H1 (cell line): ENCODE measurements at regions not wholly inside any gene's neighbourhood (a gene's known extent, or its start where the extent isn't known, plus 50 kb on each side); places are given as distances from the start of the nearest gene placed in this dataset.

Source experiments
- CTCF ChIA-PET: fragments of 300-600 bp; sonication (Branson Sonifier 250); formaldehyde crosslinking; loops from one replicate; lab custom pipeline; 2021; ENCODE audit not compliant: partially characterized antibody; lab: Charles Lee
- POLR2A ChIA-PET: fragments of 300-600 bp; sonication (Branson Sonifier 250); formaldehyde crosslinking; loops from one replicate; lab custom pipeline; 2021; ENCODE audit warnings: inconsistent platforms; ENCODE audit not compliant: partially characterized antibody; lab: Charles Lee
- DNase-seq, 2 experiments: peaks; one replicate each; pipeline versions ENCODE4 v3.0.0 to v3.0.0-alpha.2; 2010 to 2022; ENCODE audit warnings: low spot score in 2 of 2, low read depth in 1 of 2, mixed read lengths in 1 of 2
- FAIRE-seq: peaks from 2 replicates; lab custom pipeline; 2011; peaks lifted over from hg19 to GRCh38; lab: Jason Lieb, UNC
- H2AFZ ChIP-seq: 2 replicates; pipeline ENCODE4 v1.8.1; 2012; ENCODE audit warnings: low read length, inconsistent platforms
- H2AK5ac ChIP-seq: 2 replicates; pipeline ENCODE4 v1.6.1; 2013; ENCODE audit warnings: low read depth, low read length
- H2BK120ac ChIP-seq: replicated peaks from 2 replicates; pipeline ENCODE3; 2013; ENCODE audit warnings: low read depth, low read length, inconsistent platforms
- H2BK12ac ChIP-seq: 2 replicates; pipeline ENCODE4 v1.6.1; 2013; ENCODE audit warnings: low read depth, low read length
- H2BK15ac ChIP-seq: 2 replicates; pipeline ENCODE4 v1.6.1; 2013; ENCODE audit warnings: low read length
- H2BK20ac ChIP-seq: 2 replicates; pipeline ENCODE4 v1.6.1; 2013; ENCODE audit warnings: low read length
- H2BK5ac ChIP-seq: 2 replicates; pipeline ENCODE4 v1.6.1; 2013; ENCODE audit warnings: low read depth, low read length
- H3K14ac ChIP-seq: 2 replicates; pipeline ENCODE4 v1.6.1; 2013; ENCODE audit warnings: inconsistent platforms; ENCODE audit not compliant: insufficient read length
- H3K18ac ChIP-seq: 2 replicates; pipeline ENCODE4 v1.6.1; 2013; ENCODE audit warnings: low read length; ENCODE audit errors: extremely low read depth
- H3K23ac ChIP-seq: 2 replicates; pipeline ENCODE4 v1.6.1; 2013; ENCODE audit warnings: inconsistent platforms; ENCODE audit not compliant: insufficient read length
- H3K23me2 ChIP-seq: 2 replicates; pipeline ENCODE4 v1.6.1; 2013; ENCODE audit warnings: low read depth, low read length
- H3K27ac ChIP-seq: 2 replicates; pipeline ENCODE4 v1.6.1; 2011; ENCODE audit warnings: low read depth, low read length, inconsistent platforms
- H3K27me3 ChIP-seq, 4 experiments: replicated peaks in 1 of 4; 1 replicate in 1 of 4; 2 replicates in 3 of 4; pipeline versions ENCODE4 v1.6.1 to v1.8.1; 2011 to 2013; ENCODE audit warnings: low read length in 3 of 4, mild to moderate bottlenecking in 3 of 4, inconsistent platforms in 2 of 4, mixed read lengths in 2 of 4, moderate library complexity in 1 of 4; ENCODE audit not compliant: control insufficient read depth in 3 of 4, insufficient read depth in 3 of 4; ENCODE audit errors: extremely low read depth in 1 of 4
- H3K36me3 ChIP-seq, 4 experiments: 2 replicates each; pipeline versions ENCODE4 v1.6.1 to v1.8.1; 2011 to 2013; ENCODE audit warnings: mild to moderate bottlenecking in 4 of 4, low read length in 3 of 4, moderate library complexity in 2 of 4, control low read depth in 1 of 4, inconsistent platforms in 1 of 4; ENCODE audit not compliant: insufficient read depth in 4 of 4, control insufficient read depth in 2 of 4
- H3K4ac ChIP-seq: replicated peaks from 2 replicates; pipeline ENCODE3; 2013; ENCODE audit warnings: low read length, low read depth, mixed read lengths, inconsistent platforms; ENCODE audit not compliant: insufficient read length
- H3K4me1 ChIP-seq, 4 experiments: replicated peaks in 1 of 4; 1 replicate in 1 of 4; 2 replicates in 3 of 4; pipeline versions ENCODE4 v1.6.1 to v1.8.1; 2011 to 2013; ENCODE audit warnings: low read length in 3 of 4, inconsistent platforms in 2 of 4, mixed read lengths in 1 of 4; ENCODE audit not compliant: insufficient read depth in 4 of 4, control insufficient read depth in 3 of 4
- H3K4me2 ChIP-seq, 2 experiments: 2 replicates each; pipeline versions ENCODE4 v1.6.1 to v1.8.1; 2011 to 2013; ENCODE audit warnings: low read depth in 2 of 2, low read length in 2 of 2, control low read depth in 1 of 2, inconsistent platforms in 1 of 2, mild to moderate bottlenecking in 1 of 2; ENCODE audit not compliant: insufficient read depth in 1 of 2
- H3K4me3 ChIP-seq, 4 experiments: fragments of 200-600, 300-600 bp in 1 of 4; sonication (generic), shearing (Covaris generic), sonication (Bioruptor Twin) in 1 of 4; 2 replicates each; pipeline versions ENCODE4 v1.5.1 to v1.8.1; 2011 to 2016; ENCODE audit warnings: low read length in 4 of 4, low read depth in 3 of 4, control low read depth in 2 of 4, inconsistent platforms in 2 of 4, mild to moderate bottlenecking in 2 of 4, mixed read lengths in 1 of 4, moderate library complexity in 1 of 4; ENCODE audit not compliant: insufficient read depth in 2 of 4; ENCODE audit errors: extremely low read depth in 1 of 4
- H3K56ac ChIP-seq: replicated peaks from 2 replicates; pipeline ENCODE3; 2013; ENCODE audit warnings: low read depth, mild to moderate bottlenecking, mixed read lengths, low read length, inconsistent platforms; ENCODE audit not compliant: insufficient read length
- H3K79me1 ChIP-seq: 2 replicates; pipeline ENCODE4 v1.6.1; 2013; ENCODE audit warnings: low read depth, low read length, control low read depth
- H3K79me2 ChIP-seq, 2 experiments: 2 replicates each; pipeline versions ENCODE4 v1.6.1 to v1.8.1; 2012 to 2013; ENCODE audit warnings: low read length in 2 of 2, mild to moderate bottlenecking in 2 of 2, inconsistent platforms in 1 of 2; ENCODE audit not compliant: insufficient read depth in 2 of 2, control insufficient read depth in 1 of 2
- H3K9ac ChIP-seq, 4 experiments: replicated peaks in 1 of 4; 1 replicate in 1 of 4; 2 replicates in 3 of 4; pipeline versions ENCODE4 v1.6.1 to v1.8.1; 2011 to 2013; ENCODE audit warnings: low read depth in 3 of 4, low read length in 3 of 4, control low read depth in 2 of 4, mild to moderate bottlenecking in 2 of 4, moderate library complexity in 2 of 4, inconsistent platforms in 1 of 4; ENCODE audit errors: extremely low read depth in 1 of 4
- H3K9me3 ChIP-seq, 2 experiments: 2 replicates each; pipeline versions ENCODE4 v1.6.1 to v1.8.1; 2012 to 2013; ENCODE audit warnings: mild to moderate bottlenecking in 2 of 2, moderate library complexity in 2 of 2, control low read depth in 1 of 2, inconsistent platforms in 1 of 2, low read depth in 1 of 2, low read length in 1 of 2, mixed read lengths in 1 of 2; ENCODE audit not compliant: insufficient read depth in 2 of 2
- H4K20me1 ChIP-seq, 2 experiments: replicated peaks in 1 of 2; 2 replicates each; pipeline versions ENCODE3 to v1.8.1; 2011 to 2013; ENCODE audit warnings: inconsistent platforms in 2 of 2, low read length in 2 of 2, mild to moderate bottlenecking in 1 of 2; ENCODE audit not compliant: insufficient read depth in 2 of 2, control insufficient read depth in 1 of 2
- H4K5ac ChIP-seq: 2 replicates; pipeline ENCODE4 v1.6.1; 2013; ENCODE audit warnings: low read length, low read depth, mixed read lengths, inconsistent platforms; ENCODE audit not compliant: insufficient read length
- H4K8ac ChIP-seq: 2 replicates; pipeline ENCODE4 v1.8.0; 2013; ENCODE audit warnings: mild to moderate bottlenecking, moderate library complexity, low read length, inconsistent platforms; ENCODE audit not compliant: insufficient read depth; ENCODE audit errors: extremely low read depth
- H4K91ac ChIP-seq: replicated peaks from 2 replicates; pipeline ENCODE3; 2013; ENCODE audit warnings: low read length, mixed read lengths, inconsistent platforms; ENCODE audit not compliant: insufficient read length
- CTBP2 ChIP-seq: IDR thresholded peaks from 2 replicates; pipeline ENCODE4 v1.7.0; 2011; ENCODE audit warnings: borderline replicate concordance, mild to moderate bottlenecking, moderate library complexity, mixed read lengths, low read length; ENCODE audit not compliant: insufficient read depth, insufficient read length
- HDAC2 ChIP-seq, 2 experiments: fragments of 300-600 bp in 1 of 2; sonication (generic) in 1 of 2; IDR thresholded peaks; 2 replicates each; pipeline ENCODE4 v1.6.1; 2011 to 2012; ENCODE audit warnings: low read depth in 2 of 2, low read length in 2 of 2, mild to moderate bottlenecking in 2 of 2, moderate library complexity in 2 of 2, borderline replicate concordance in 1 of 2, inconsistent platforms in 1 of 2
- SIX5 ChIP-seq: IDR thresholded peaks from 2 replicates; pipeline ENCODE4 v1.6.1; 2011; ENCODE audit warnings: mild to moderate bottlenecking, low read depth, low read length
- YY1 ChIP-seq: IDR thresholded peaks from 2 replicates; pipeline ENCODE4 v1.6.1; 2011; ENCODE audit warnings: low read depth, mild to moderate bottlenecking, low read length
- WGBS, 2 experiments: shearing (Covaris generic) in 1 of 2; methylation state at CpG; one replicate each; pipeline versions ENCODE4 v1.1.6 to v1.1.7; 2013 to 2015; ENCODE audit warnings: low lambda C conversion rate in 2 of 2, mixed read lengths in 2 of 2, inconsistent platforms in 1 of 2, low coverage in 1 of 2, missing lambda C conversion rate in 1 of 2; ENCODE audit not compliant: insufficient replicate concordance in 2 of 2, insufficient coverage in 1 of 2, insufficient read length in 1 of 2; ENCODE audit errors: extremely low coverage in 1 of 2, missing lambda C conversion rate in 1 of 2; 5-methylcytosine and 5-hydroxymethylcytosine counted together

DNA sequence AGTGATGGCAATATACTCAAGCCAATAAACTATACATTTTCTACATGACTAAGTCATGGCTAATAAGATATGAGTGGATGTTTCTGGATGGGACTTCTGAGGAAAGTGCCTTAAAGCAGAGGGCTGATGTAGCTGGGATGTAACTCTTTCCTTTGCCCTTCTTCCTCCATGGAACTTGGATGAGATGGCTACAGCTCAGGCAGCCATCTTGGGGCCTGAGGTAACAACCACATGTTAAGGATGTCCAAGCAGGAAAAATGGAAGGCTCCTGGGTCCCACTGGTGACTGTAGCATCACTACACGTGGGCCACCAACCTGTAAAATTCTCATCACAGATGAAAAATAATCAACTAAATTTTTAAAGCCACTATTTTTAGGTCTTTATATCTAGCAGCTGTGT is 54.4 kb upstream of the GRIP1 start:
- peak overlapping the region; percentile 83 for H4K91ac ChIP-seq
- H3K79me2 ChIP-seq = no peaks in the 10 kb centered on the region
- H3K9me3 ChIP-seq = no peaks in the 10 kb centered on the region
- H3K4me3 ChIP-seq = peak overlapping the region in 1 of 4 experiments; percentile 17; a peak in 1 of 8 replicates
- no peak overlapping the region for H2AK5ac ChIP-seq
- H2AFZ ChIP-seq = no peak overlapping the region
- ChIA-PET CTCF (interaction anchor here (0.9 kb wide), 1 partner anchor 12 kb away, joined by 3 read pairs; no protein-coding TSS in a partner anchor), POLR2A (no interaction called here)
- H3K4me2 ChIP-seq = peak overlapping the region; percentile 27 to 46; a peak in 2 of 4 replicates
- H3K79me1 ChIP-seq = no peaks in the 10 kb centered on the region
- peaks cover 0 to 8% (median 1%) of the 10 kb centered on the region in 4 experiments; a peak in 3 of 7 replicates for H3K4me1 ChIP-seq
- TF ChIP-seq HDAC2 (IDR thresholded peaks at IDR 0.05; ENCODE audit: borderline replicate concordance in 1 of 2, low read depth in 2 of 2, low read length in 2 of 2) (0 out of 4 replicates have a peak, but pooled peaks of 1 of the 2 experiments have one; percentile 78), CTBP2 (no peak), YY1 (peak; percentile 64; the same call in 1 of the 2 replicates), SIX5 (no peak)
- H2BK12ac ChIP-seq = no peak overlapping the region
- peak overlapping the region; percentile 87 for H3K14ac ChIP-seq
- no peaks in the 10 kb centered on the region for H3K36me3 ChIP-seq
- H3K18ac ChIP-seq = no peak overlapping the region
- H3K27me3 ChIP-seq = no peaks in the 10 kb centered on the region
- no peak overlapping the region for H4K8ac ChIP-seq
- DNase-seq = no peak
- H4K5ac ChIP-seq = no peak overlapping the region
- no peak overlapping the region for H3K23ac ChIP-seq
- no peak overlapping the region for H3K9ac ChIP-seq
- peak overlapping the region; percentile 86 for H2BK120ac ChIP-seq
- H4K20me1 ChIP-seq = no peaks in the 10 kb centered on the region
- H2BK5ac ChIP-seq = no peak overlapping the region
- H3K56ac ChIP-seq = no peak overlapping the region
- H3K23me2 ChIP-seq = no peaks in the 10 kb centered on the region
- WGBS, 2 experiments = 92% methylated on average over 1 of the region's 1 CpG; no CpG with 5 or more reads in 1 of the 2 experiments
- no peak overlapping the region for H3K4ac ChIP-seq
- H2BK20ac ChIP-seq = no peak overlapping the region
- no peak for FAIRE-seq
- H2BK15ac ChIP-seq = no peak overlapping the region
- no peak overlapping the region for H3K27ac ChIP-seq
